SKM-1 treated with dmso at 0.1 percent for 144 hours (cell line): ENCODE measurements at regions not wholly inside any gene's neighbourhood (a gene's known extent, or its start where the extent isn't known, plus 50 kb on each side); places are given as distances from the start of the nearest gene placed in this dataset.

Experiments used
- DNase-seq: peaks from one replicate; lab custom pipeline; 2025; ENCODE audit not compliant: unreplicated experiment; lab: John Stamatoyannopoulos, UW

GRCh38 chr10:128418819-128419218 is 292.6 kb upstream of the MKI67 start:
- DNase-seq: no peak

GRCh38 chr10:128419466-128420019 is 293.3 kb upstream of the MKI67 start:
- no peak for DNase-seq

- no peak for DNase-seq
Observed at GRCh38 chr10:128420623-128421022, 294.4 kb upstream of the MKI67 start.

GRCh38 chr10:128421371-128422160 is 295.3 kb upstream of the MKI67 start:
- DNase-seq: no peak

GRCh38 chr10:128422190-128422589 is 296.0 kb upstream of the MKI67 start:
- no peak for DNase-seq

GRCh38 chr10:128422999-128423398 is 296.8 kb upstream of the MKI67 start:
- no peak for DNase-seq

GRCh38 chr10:128429321-128429720 is 303.1 kb upstream of the MKI67 start:
- no peak for DNase-seq

GRCh38 chr10:128429835-128430513 is 303.8 kb upstream of the MKI67 start:
- DNase-seq: no peak

- DNase-seq: no peak
Observed at GRCh38 chr10:128431083-128431482, 304.9 kb upstream of the MKI67 start.

- no peak for DNase-seq
Observed at GRCh38 chr10:128431506-128431905, 305.3 kb upstream of the MKI67 start.

- no peak for DNase-seq
Observed at GRCh38 chr10:128432011-128432410, 305.8 kb upstream of the MKI67 start.

GRCh38 chr10:128432423-128432822 is 306.2 kb upstream of the MKI67 start:
- DNase-seq: no peak

GRCh38 chr10:128435811-128436210 is 309.6 kb upstream of the MKI67 start:
- DNase-seq: no peak

GRCh38 chr10:128437786-128438345 is 311.6 kb upstream of the MKI67 start:
- no peak for DNase-seq

GRCh38 chr10:128438417-128439063 is 312.3 kb upstream of the MKI67 start:
- no peak for DNase-seq

GRCh38 chr10:128440513-128441160 is 314.4 kb upstream of the MKI67 start:
- no peak for DNase-seq

- no peak for DNase-seq
Observed at GRCh38 chr10:128443925-128444518, 317.8 kb upstream of the MKI67 start.

- no peak for DNase-seq
Observed at GRCh38 chr10:128448796-128449195, 322.6 kb upstream of the MKI67 start.

GRCh38 chr10:128451879-128452278 is 325.7 kb upstream of the MKI67 start:
- DNase-seq: no peak

GRCh38 chr10:128456271-128456670 is 330.0 kb upstream of the MKI67 start:
- no peak for DNase-seq

GRCh38 chr10:128457136-128457535 is 330.9 kb upstream of the MKI67 start:
- DNase-seq: no peak
